Heart left ventricle (tissue), 13 donors: ENCODE measurements at regions not wholly inside any gene's neighbourhood (a gene's known extent, or its start where the extent isn't known, plus 50 kb on each side); places are given as distances from the start of the nearest gene placed in this dataset.

ENCODE experiments used
- CTCF ChIP-seq, 12 donors: fragments of 200-600 bp; sonication (generic) in 4 of 12; IDR thresholded peaks; one replicate each; pipeline versions ENCODE4 v1.5.0 to v1.8.0; 2018 to 2022; ENCODE audit warnings: antibody characterized with exemption in 12 of 12, mild to moderate bottlenecking in 5 of 12
- POLR2A ChIP-seq, 2 donors: fragments of 450-650 bp; IDR thresholded peaks; one replicate each; pipeline ENCODE4 v1.6.1; 2017; ENCODE audit warnings: antibody characterized with exemption in 2 of 2, mild to moderate bottlenecking in 2 of 2, moderate library complexity in 2 of 2
- donor health status: ischemic (EF 13 %, LVEDD 7.1; RV severe dilation, severe dysfunction).
- donor health status: DM: no; HTN: yes; CAD: no.
- donor health status: DM: no; HTN: no; CAD: no.
- donor health status: ischemic (EF 25% LVEDD 6.9; RV normal size, moderate dysfunction).
- donor health status: ischemic (EF 25% LVEDD 5.7; RV mildly dilated, moderate dysfunction).
- donor health status: ischemic (EF 35%, LVEDD 5.7; RV mildly dilated, moderate dysfunction).
- donor health status: nonischemic (EF 11% LVEDD 7.7; RV severe dilation, severe dysfunction).
- donor health status: DM: yes; HTN: yes; CAD: no.
- donor health status: PGD.
- donor health status: ischemic (EF 29% LVEDD 5.4; RV normal size, mild dysfunction).
- donor health status: nonischemic (EF 23%, LVEDD 6.1; RV moderate dilation, normal function).

DNA sequence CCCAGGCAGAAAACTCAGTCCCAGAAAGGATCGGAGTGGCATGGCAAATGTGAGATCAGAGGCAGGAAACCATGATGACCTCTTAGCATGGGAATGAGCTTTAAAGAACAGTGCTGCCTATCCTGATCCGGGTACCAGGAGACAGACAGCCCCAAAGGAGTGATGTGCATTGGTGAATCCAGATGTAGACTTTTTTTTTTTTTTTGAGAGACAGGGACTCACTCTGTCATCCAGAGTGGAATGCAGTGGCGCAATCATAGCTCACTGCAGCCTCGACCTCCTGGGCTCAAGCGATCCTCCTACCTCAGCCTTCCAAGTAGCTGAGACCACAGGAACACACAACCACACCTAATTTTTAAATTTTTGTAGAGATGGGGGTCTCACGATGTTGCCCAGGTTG, 122.7 kb downstream of the VAPA start:
- TF ChIP-seq CTCF (IDR thresholded peaks at IDR 0.05) (no peak), POLR2A (IDR thresholded peaks at IDR 0.05) (no peak)
